ENCODE measurements at regions not wholly inside any gene's neighbourhood (a gene's known extent, or its start where the extent isn't known, plus 50 kb on each side); places are given as distances from the start of the nearest gene placed in this dataset.

DNA sequence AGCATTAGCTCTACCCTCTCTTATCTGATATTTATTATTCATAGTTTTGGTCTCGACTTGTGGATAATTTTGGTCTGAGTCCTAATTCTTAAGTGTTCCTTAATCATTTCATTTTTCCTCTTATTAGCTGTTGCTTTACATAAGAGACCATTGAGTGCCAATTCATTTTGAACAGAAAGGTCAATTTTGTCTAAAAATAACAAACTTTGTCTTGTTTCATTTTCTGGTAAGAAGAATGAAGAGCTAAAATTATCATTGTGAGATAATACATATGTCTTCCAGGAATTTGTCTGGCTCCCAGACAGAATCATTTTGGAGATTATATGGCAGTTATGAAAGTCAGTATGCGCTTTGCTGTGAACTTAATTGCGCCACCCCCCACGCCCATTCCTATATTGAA is 1471.8 kb downstream of the PCDH7 start:
- TF ChIP-seq TCF12 (IDR thresholded peaks at IDR 0.05; ENCODE audit: low read depth) (no peak), CREB1 (IDR thresholded peaks at IDR 0.05; ENCODE audit: low read depth) (no peak), EGR1 (IDR thresholded peaks at IDR 0.05) (no peak)

DNA sequence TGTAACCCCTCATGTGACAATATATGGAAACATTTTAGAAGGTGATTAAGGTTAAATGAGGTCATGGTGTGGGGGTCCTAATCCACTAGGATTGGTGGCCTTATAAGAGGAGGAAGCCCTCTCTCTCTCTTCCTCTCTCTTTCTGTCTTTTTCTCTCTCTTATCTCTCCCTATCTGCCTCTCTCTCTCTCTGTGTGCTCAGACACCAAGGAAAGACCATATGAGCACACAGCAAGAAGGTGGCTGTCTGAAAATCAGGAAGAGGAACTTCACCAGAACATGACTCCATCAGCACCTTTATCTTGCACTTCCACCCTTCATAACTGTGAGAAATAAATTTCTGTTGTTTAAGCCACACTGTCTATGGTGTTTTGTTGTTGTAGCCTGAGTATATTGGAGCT is 1472.2 kb downstream of the PCDH7 start:
- no peak for TF ChIP-seq EGR1 (IDR thresholded peaks at IDR 0.05)
- TF ChIP-seq CREB1 (IDR thresholded peaks at IDR 0.05; ENCODE audit: low read depth) = no peak

GRCh38 chr4:32192991-32193390 is 1472.8 kb downstream of the PCDH7 start:
- TF ChIP-seq TEAD4 (IDR thresholded peaks at IDR 0.05) = no peak
- no peak for TF ChIP-seq REST (IDR thresholded peaks at IDR 0.05; ENCODE audit: low read depth)
- TF ChIP-seq TCF12 (IDR thresholded peaks at IDR 0.05; ENCODE audit: low read depth) = no peak
- no peak for TF ChIP-seq EGR1 (IDR thresholded peaks at IDR 0.05)
- no peak for TF ChIP-seq FOXM1 (IDR thresholded peaks at IDR 0.05; ENCODE audit: borderline replicate concordance, low read depth)
- TF ChIP-seq RAD21 (IDR thresholded peaks at IDR 0.05; ENCODE audit: low read depth) = no peak
- TF ChIP-seq CREB1 (IDR thresholded peaks at IDR 0.05; ENCODE audit: low read depth) = no peak
- TF ChIP-seq CEBPB (IDR thresholded peaks at IDR 0.05) = no peak
- TF ChIP-seq ZBTB7A (IDR thresholded peaks at IDR 0.05; ENCODE audit: low read depth) = no peak
- no peak for TF ChIP-seq USF1 (IDR thresholded peaks at IDR 0.05)
- TF ChIP-seq NFIC (IDR thresholded peaks at IDR 0.05) = no peak
- TF ChIP-seq TAF1 (IDR thresholded peaks at IDR 0.05; ENCODE audit: low read depth) = no peak
- TF ChIP-seq, protein P1, sequence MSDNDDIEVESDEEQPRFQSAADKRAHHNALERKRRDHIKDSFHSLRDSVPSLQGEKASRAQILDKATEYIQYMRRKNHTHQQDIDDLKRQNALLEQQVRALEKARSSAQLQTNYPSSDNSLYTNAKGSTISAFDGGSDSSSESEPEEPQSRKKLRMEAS (IDR thresholded peaks at IDR 0.05) = no peak
- no peak for TF ChIP-seq YY1 (IDR thresholded peaks at IDR 0.05; ENCODE audit: low read depth)

GRCh38 chr4:32196950-32197688 is 1477.0 kb downstream of the PCDH7 start:
- TF ChIP-seq FOXM1 (IDR thresholded peaks at IDR 0.05; ENCODE audit: borderline replicate concordance, low read depth) (peak; percentile 74), TCF12 (IDR thresholded peaks at IDR 0.05; ENCODE audit: low read depth) (peak; percentile 93), EGR1 (IDR thresholded peaks at IDR 0.05) (no peak), CEBPB (IDR thresholded peaks at IDR 0.05) (no peak), CREB1 (IDR thresholded peaks at IDR 0.05; ENCODE audit: low read depth) (no peak), ZBTB7A (IDR thresholded peaks at IDR 0.05; ENCODE audit: low read depth) (no peak), REST (IDR thresholded peaks at IDR 0.05; ENCODE audit: low read depth) (no peak), TEAD4 (IDR thresholded peaks at IDR 0.05) (peak; percentile 90), NFIC (IDR thresholded peaks at IDR 0.05) (peak; percentile 90), EP300 (IDR thresholded peaks at IDR 0.05; ENCODE audit: borderline replicate concordance) (peak; percentile 95), TAF1 (IDR thresholded peaks at IDR 0.05; ENCODE audit: low read depth) (no peak), USF1 (IDR thresholded peaks at IDR 0.05) (no peak), YY1 (IDR thresholded peaks at IDR 0.05; ENCODE audit: low read depth) (no peak), RAD21 (IDR thresholded peaks at IDR 0.05; ENCODE audit: low read depth) (0 out of 2 replicates have a peak, but pooled peaks have one; percentile 26)
- TF ChIP-seq, protein P1 (IDR thresholded peaks at IDR 0.05) = no peak

- TF ChIP-seq CEBPB (IDR thresholded peaks at IDR 0.05) (no peak), ZBTB7A (IDR thresholded peaks at IDR 0.05; ENCODE audit: low read depth) (no peak), RAD21 (IDR thresholded peaks at IDR 0.05; ENCODE audit: low read depth) (no peak), YY1 (IDR thresholded peaks at IDR 0.05; ENCODE audit: low read depth) (no peak), TAF1 (IDR thresholded peaks at IDR 0.05; ENCODE audit: low read depth) (no peak), CREB1 (IDR thresholded peaks at IDR 0.05; ENCODE audit: low read depth) (no peak), REST (IDR thresholded peaks at IDR 0.05; ENCODE audit: low read depth) (no peak), NFIC (IDR thresholded peaks at IDR 0.05) (no peak), EGR1 (IDR thresholded peaks at IDR 0.05) (no peak)
- TF ChIP-seq, protein P1 (IDR thresholded peaks at IDR 0.05) = no peak
Measured at GRCh38 chr4:32199639-32200038, 1479.5 kb downstream of the PCDH7 start.
